H1 (cell line): ENCODE measurements at regions not wholly inside any gene's neighbourhood (a gene's known extent, or its start where the extent isn't known, plus 50 kb on each side); places are given as distances from the start of the nearest gene placed in this dataset.

Source experiments
- CTCF ChIA-PET: fragments of 300-600 bp; sonication (Branson Sonifier 250); formaldehyde crosslinking; loops from one replicate; lab custom pipeline; 2021; ENCODE audit not compliant: partially characterized antibody; lab: Charles Lee
- POLR2A ChIA-PET: fragments of 300-600 bp; sonication (Branson Sonifier 250); formaldehyde crosslinking; loops from one replicate; lab custom pipeline; 2021; ENCODE audit warnings: inconsistent platforms; ENCODE audit not compliant: partially characterized antibody; lab: Charles Lee
- DNase-seq, 2 experiments: peaks; one replicate each; pipeline versions ENCODE4 v3.0.0 to v3.0.0-alpha.2; 2010 to 2022; ENCODE audit warnings: low spot score in 2 of 2, low read depth in 1 of 2, mixed read lengths in 1 of 2
- FAIRE-seq: peaks from 2 replicates; lab custom pipeline; 2011; peaks lifted over from hg19 to GRCh38; lab: Jason Lieb, UNC
- H2AFZ ChIP-seq: 2 replicates; pipeline ENCODE4 v1.8.1; 2012; ENCODE audit warnings: low read length, inconsistent platforms
- H2AK5ac ChIP-seq: 2 replicates; pipeline ENCODE4 v1.6.1; 2013; ENCODE audit warnings: low read depth, low read length
- H2BK120ac ChIP-seq: replicated peaks from 2 replicates; pipeline ENCODE3; 2013; ENCODE audit warnings: low read depth, low read length, inconsistent platforms
- H2BK12ac ChIP-seq: 2 replicates; pipeline ENCODE4 v1.6.1; 2013; ENCODE audit warnings: low read depth, low read length
- H2BK15ac ChIP-seq: 2 replicates; pipeline ENCODE4 v1.6.1; 2013; ENCODE audit warnings: low read length
- H2BK20ac ChIP-seq: 2 replicates; pipeline ENCODE4 v1.6.1; 2013; ENCODE audit warnings: low read length
- H2BK5ac ChIP-seq: 2 replicates; pipeline ENCODE4 v1.6.1; 2013; ENCODE audit warnings: low read depth, low read length
- H3K14ac ChIP-seq: 2 replicates; pipeline ENCODE4 v1.6.1; 2013; ENCODE audit warnings: inconsistent platforms; ENCODE audit not compliant: insufficient read length
- H3K18ac ChIP-seq: 2 replicates; pipeline ENCODE4 v1.6.1; 2013; ENCODE audit warnings: low read length; ENCODE audit errors: extremely low read depth
- H3K23ac ChIP-seq: 2 replicates; pipeline ENCODE4 v1.6.1; 2013; ENCODE audit warnings: inconsistent platforms; ENCODE audit not compliant: insufficient read length
- H3K23me2 ChIP-seq: 2 replicates; pipeline ENCODE4 v1.6.1; 2013; ENCODE audit warnings: low read depth, low read length
- H3K27ac ChIP-seq: 2 replicates; pipeline ENCODE4 v1.6.1; 2011; ENCODE audit warnings: low read depth, low read length, inconsistent platforms
- H3K27me3 ChIP-seq, 4 experiments: replicated peaks in 1 of 4; 1 replicate in 1 of 4; 2 replicates in 3 of 4; pipeline versions ENCODE4 v1.6.1 to v1.8.1; 2011 to 2013; ENCODE audit warnings: low read length in 3 of 4, mild to moderate bottlenecking in 3 of 4, inconsistent platforms in 2 of 4, mixed read lengths in 2 of 4, moderate library complexity in 1 of 4; ENCODE audit not compliant: control insufficient read depth in 3 of 4, insufficient read depth in 3 of 4; ENCODE audit errors: extremely low read depth in 1 of 4
- H3K36me3 ChIP-seq, 4 experiments: 2 replicates each; pipeline versions ENCODE4 v1.6.1 to v1.8.1; 2011 to 2013; ENCODE audit warnings: mild to moderate bottlenecking in 4 of 4, low read length in 3 of 4, moderate library complexity in 2 of 4, control low read depth in 1 of 4, inconsistent platforms in 1 of 4; ENCODE audit not compliant: insufficient read depth in 4 of 4, control insufficient read depth in 2 of 4
- H3K4ac ChIP-seq: replicated peaks from 2 replicates; pipeline ENCODE3; 2013; ENCODE audit warnings: low read length, low read depth, mixed read lengths, inconsistent platforms; ENCODE audit not compliant: insufficient read length
- H3K4me1 ChIP-seq, 4 experiments: replicated peaks in 1 of 4; 1 replicate in 1 of 4; 2 replicates in 3 of 4; pipeline versions ENCODE4 v1.6.1 to v1.8.1; 2011 to 2013; ENCODE audit warnings: low read length in 3 of 4, inconsistent platforms in 2 of 4, mixed read lengths in 1 of 4; ENCODE audit not compliant: insufficient read depth in 4 of 4, control insufficient read depth in 3 of 4
- H3K4me2 ChIP-seq, 2 experiments: 2 replicates each; pipeline versions ENCODE4 v1.6.1 to v1.8.1; 2011 to 2013; ENCODE audit warnings: low read depth in 2 of 2, low read length in 2 of 2, control low read depth in 1 of 2, inconsistent platforms in 1 of 2, mild to moderate bottlenecking in 1 of 2; ENCODE audit not compliant: insufficient read depth in 1 of 2
- H3K4me3 ChIP-seq, 4 experiments: fragments of 200-600, 300-600 bp in 1 of 4; sonication (generic), shearing (Covaris generic), sonication (Bioruptor Twin) in 1 of 4; 2 replicates each; pipeline versions ENCODE4 v1.5.1 to v1.8.1; 2011 to 2016; ENCODE audit warnings: low read length in 4 of 4, low read depth in 3 of 4, control low read depth in 2 of 4, inconsistent platforms in 2 of 4, mild to moderate bottlenecking in 2 of 4, mixed read lengths in 1 of 4, moderate library complexity in 1 of 4; ENCODE audit not compliant: insufficient read depth in 2 of 4; ENCODE audit errors: extremely low read depth in 1 of 4
- H3K56ac ChIP-seq: replicated peaks from 2 replicates; pipeline ENCODE3; 2013; ENCODE audit warnings: low read depth, mild to moderate bottlenecking, mixed read lengths, low read length, inconsistent platforms; ENCODE audit not compliant: insufficient read length
- H3K79me1 ChIP-seq: 2 replicates; pipeline ENCODE4 v1.6.1; 2013; ENCODE audit warnings: low read depth, low read length, control low read depth
- H3K79me2 ChIP-seq, 2 experiments: 2 replicates each; pipeline versions ENCODE4 v1.6.1 to v1.8.1; 2012 to 2013; ENCODE audit warnings: low read length in 2 of 2, mild to moderate bottlenecking in 2 of 2, inconsistent platforms in 1 of 2; ENCODE audit not compliant: insufficient read depth in 2 of 2, control insufficient read depth in 1 of 2
- H3K9ac ChIP-seq, 4 experiments: replicated peaks in 1 of 4; 1 replicate in 1 of 4; 2 replicates in 3 of 4; pipeline versions ENCODE4 v1.6.1 to v1.8.1; 2011 to 2013; ENCODE audit warnings: low read depth in 3 of 4, low read length in 3 of 4, control low read depth in 2 of 4, mild to moderate bottlenecking in 2 of 4, moderate library complexity in 2 of 4, inconsistent platforms in 1 of 4; ENCODE audit errors: extremely low read depth in 1 of 4
- H3K9me3 ChIP-seq, 2 experiments: 2 replicates each; pipeline versions ENCODE4 v1.6.1 to v1.8.1; 2012 to 2013; ENCODE audit warnings: mild to moderate bottlenecking in 2 of 2, moderate library complexity in 2 of 2, control low read depth in 1 of 2, inconsistent platforms in 1 of 2, low read depth in 1 of 2, low read length in 1 of 2, mixed read lengths in 1 of 2; ENCODE audit not compliant: insufficient read depth in 2 of 2
- H4K20me1 ChIP-seq, 2 experiments: replicated peaks in 1 of 2; 2 replicates each; pipeline versions ENCODE3 to v1.8.1; 2011 to 2013; ENCODE audit warnings: inconsistent platforms in 2 of 2, low read length in 2 of 2, mild to moderate bottlenecking in 1 of 2; ENCODE audit not compliant: insufficient read depth in 2 of 2, control insufficient read depth in 1 of 2
- H4K5ac ChIP-seq: 2 replicates; pipeline ENCODE4 v1.6.1; 2013; ENCODE audit warnings: low read length, low read depth, mixed read lengths, inconsistent platforms; ENCODE audit not compliant: insufficient read length
- H4K8ac ChIP-seq: 2 replicates; pipeline ENCODE4 v1.8.0; 2013; ENCODE audit warnings: mild to moderate bottlenecking, moderate library complexity, low read length, inconsistent platforms; ENCODE audit not compliant: insufficient read depth; ENCODE audit errors: extremely low read depth
- H4K91ac ChIP-seq: replicated peaks from 2 replicates; pipeline ENCODE3; 2013; ENCODE audit warnings: low read length, mixed read lengths, inconsistent platforms; ENCODE audit not compliant: insufficient read length
- GTF2F1 ChIP-seq: IDR thresholded peaks from 2 replicates; pipeline ENCODE4 v1.6.1; 2012; ENCODE audit warnings: low read depth, low read length, improper control_type of control experiment, borderline replicate concordance
- KDM4A ChIP-seq: IDR thresholded peaks from one replicate; pipeline ENCODE4 v1.7.1; 2012; ENCODE audit warnings: low read depth, mild to moderate bottlenecking, moderate library complexity, low read length, inconsistent platforms; ENCODE audit not compliant: severe bottlenecking
- NRF1 ChIP-seq: IDR thresholded peaks from 2 replicates; pipeline ENCODE4 v1.6.1; 2011; ENCODE audit warnings: mild to moderate bottlenecking, low read depth, low read length, improper control_type of control experiment
- RBBP5 ChIP-seq: IDR thresholded peaks from 2 replicates; pipeline ENCODE4 v1.7.1; 2012; ENCODE audit warnings: low read depth, mild to moderate bottlenecking, inconsistent platforms, low read length, moderate library complexity, borderline replicate concordance
- RFX5 ChIP-seq: IDR thresholded peaks from 2 replicates; pipeline ENCODE4 v1.6.1; 2011; ENCODE audit warnings: low read depth, low read length, improper control_type of control experiment, borderline replicate concordance
- SIRT6 ChIP-seq: IDR thresholded peaks from one replicate; pipeline ENCODE4 v1.7.1; 2012; ENCODE audit warnings: low read length, inconsistent platforms
- SP2 ChIP-seq: IDR thresholded peaks from 2 replicates; pipeline ENCODE4 v1.6.1; 2012; ENCODE audit warnings: mild to moderate bottlenecking, low read length, inconsistent platforms
- TCF12 ChIP-seq: IDR thresholded peaks from 2 replicates; pipeline ENCODE4 v1.6.1; 2011; ENCODE audit warnings: low read depth, mild to moderate bottlenecking, low read length
- ZNF274 ChIP-seq: IDR thresholded peaks from 2 replicates; pipeline ENCODE4 v1.7.0; 2012; ENCODE audit warnings: low read length, borderline replicate concordance; ENCODE audit errors: extremely low read depth
- WGBS, 2 experiments: shearing (Covaris generic) in 1 of 2; methylation state at CpG; one replicate each; pipeline versions ENCODE4 v1.1.6 to v1.1.7; 2013 to 2015; ENCODE audit warnings: low lambda C conversion rate in 2 of 2, mixed read lengths in 2 of 2, inconsistent platforms in 1 of 2, low coverage in 1 of 2, missing lambda C conversion rate in 1 of 2; ENCODE audit not compliant: insufficient replicate concordance in 2 of 2, insufficient coverage in 1 of 2, insufficient read length in 1 of 2; ENCODE audit errors: extremely low coverage in 1 of 2, missing lambda C conversion rate in 1 of 2; 5-methylcytosine and 5-hydroxymethylcytosine counted together
- TF ChIP-seq, protein P1 (sequence below): IDR thresholded peaks from 2 replicates; pipeline ENCODE4 v1.6.1; 2011; ENCODE audit warnings: low read length, improper control_type of control experiment

DNA sequence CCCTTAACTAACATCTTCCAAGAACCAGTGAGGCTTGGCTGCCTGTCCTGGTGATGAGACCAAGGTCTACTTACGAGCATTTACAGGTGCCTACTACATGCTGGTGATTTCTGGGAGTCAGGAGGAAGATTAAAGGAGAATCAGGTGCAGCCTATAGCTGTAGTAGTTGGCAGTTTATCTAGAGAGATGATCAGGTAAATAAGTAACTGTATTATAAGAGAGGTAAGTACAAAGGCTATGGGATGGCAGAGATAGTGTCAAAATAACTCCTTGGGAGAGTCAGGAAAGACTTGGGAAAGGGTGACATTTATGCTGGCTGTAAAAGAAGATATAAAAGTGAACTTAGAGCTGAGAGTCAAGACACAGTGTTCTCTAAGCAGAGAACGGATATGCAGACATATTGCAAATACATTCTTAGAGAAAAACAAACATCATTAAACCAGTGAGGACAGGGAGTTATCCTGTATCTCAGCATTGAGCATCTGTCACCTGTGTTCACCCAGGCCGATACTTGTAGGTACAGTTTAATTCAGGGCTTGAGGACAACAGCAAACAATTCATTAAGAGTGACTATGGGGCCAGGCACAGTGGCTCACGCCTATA lies 49.7 kb upstream of the ACP3 start:
- H2AFZ ChIP-seq = no peak overlapping the region
- no peak overlapping the region for H3K4ac ChIP-seq
- no peaks in the 10 kb centered on the region for H3K36me3 ChIP-seq
- no peak overlapping the region for H3K4me3 ChIP-seq
- no peak overlapping the region for H4K5ac ChIP-seq
- H4K8ac ChIP-seq = no peak overlapping the region
- H2BK5ac ChIP-seq = no peak overlapping the region
- ChIA-PET POLR2A (no interaction called here), CTCF (interaction anchor here (1.1 to 5.5 kb wide), 7 partner anchors 10 to 132 kb away, joined by 3 to 59 read pairs (median 10); no protein-coding TSS in a partner anchor)
- no peak overlapping the region for H2AK5ac ChIP-seq
- H2BK120ac ChIP-seq = no peak overlapping the region
- H3K4me2 ChIP-seq = no peak overlapping the region
- H3K9ac ChIP-seq = no peak overlapping the region
- no peak overlapping the region for H2BK12ac ChIP-seq
- H3K23me2 ChIP-seq = peaks cover 6% of the 10 kb centered on the region; the same call in 1 of the 2 replicates
- TF ChIP-seq RBBP5 (no peak), NRF1 (no peak), SP2 (no peak), SIRT6 (no peak), KDM4A (no peak), TCF12 (no peak), GTF2F1 (no peak), RFX5 (no peak), ZNF274 (no peak)
- TF ChIP-seq, protein P1, sequence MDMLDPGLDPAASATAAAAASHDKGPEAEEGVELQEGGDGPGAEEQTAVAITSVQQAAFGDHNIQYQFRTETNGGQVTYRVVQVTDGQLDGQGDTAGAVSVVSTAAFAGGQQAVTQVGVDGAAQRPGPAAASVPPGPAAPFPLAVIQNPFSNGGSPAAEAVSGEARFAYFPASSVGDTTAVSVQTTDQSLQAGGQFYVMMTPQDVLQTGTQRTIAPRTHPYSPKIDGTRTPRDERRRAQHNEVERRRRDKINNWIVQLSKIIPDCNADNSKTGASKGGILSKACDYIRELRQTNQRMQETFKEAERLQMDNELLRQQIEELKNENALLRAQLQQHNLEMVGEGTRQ = no peak
- H3K56ac ChIP-seq = no peak overlapping the region
- no peaks in the 10 kb centered on the region for H3K79me2 ChIP-seq
- H3K18ac ChIP-seq = no peak overlapping the region
- FAIRE-seq (no peak), DNase-seq (no peak)
- H3K14ac ChIP-seq = no peak overlapping the region
- H4K20me1 ChIP-seq = peaks cover 0 to 4% of the 10 kb centered on the region in 2 experiments
- H3K79me1 ChIP-seq = no peaks in the 10 kb centered on the region
- no peak overlapping the region for H2BK15ac ChIP-seq
- H3K27me3 ChIP-seq = no peaks in the 10 kb centered on the region
- H3K4me1 ChIP-seq = peaks cover 0 to 3% (median 0%) of the 10 kb centered on the region in 4 experiments; a peak in 1 of 7 replicates
- no peak overlapping the region for H4K91ac ChIP-seq
- no peak overlapping the region for H3K27ac ChIP-seq
- no peaks in the 10 kb centered on the region for H3K9me3 ChIP-seq
- WGBS, 2 experiments = 89% methylated on average over 4 of the region's 4 CpGs; no CpG with 5 or more reads in 1 of the 2 experiments
- H3K23ac ChIP-seq = no peak overlapping the region
- no peak overlapping the region for H2BK20ac ChIP-seq
